Endothelial cell of umbilical vein (primary cell): ENCODE measurements at regions not wholly inside any gene's neighbourhood (a gene's known extent, or its start where the extent isn't known, plus 50 kb on each side); places are given as distances from the start of the nearest gene placed in this dataset.

Source experiments
- BruUV-seq: library from RNA; stranded (reverse); fragments of 400-500 nt; replicated peaks from 2 replicates; lab custom pipeline; 2021; lab: Mats Ljungman, UMichigan
- CTCF ChIA-PET: fragments of 300-600, 350-600 bp; sonication (Branson Sonifier 250); formaldehyde crosslinking; loops from one replicate; lab custom pipeline; 2021; ENCODE audit warnings: antibody characterized with exemption, inconsistent platforms; lab: Charles Lee
- POLR2A ChIA-PET: fragments of 300-600, 350-600 bp; sonication (Branson Sonifier 250); formaldehyde crosslinking; loops from one replicate; lab custom pipeline; 2021; ENCODE audit warnings: antibody characterized with exemption, inconsistent platforms; lab: Charles Lee
- DNase-seq: peaks from one replicate; pipeline ENCODE4 v3.0.0-alpha.2; 2011; ENCODE audit warnings: low read depth, low spot score
- FAIRE-seq: peaks from 2 replicates; lab custom pipeline; 2011; peaks lifted over from hg19 to GRCh38; lab: Jason Lieb, UNC
- H2AFZ ChIP-seq: 2 replicates; pipeline ENCODE4 v1.6.0; 2012; ENCODE audit warnings: low read depth, low read length, control low read depth, inconsistent platforms
- H3K27ac ChIP-seq: 2 replicates; pipeline ENCODE4 v1.5.1; 2011; ENCODE audit warnings: low read depth, mild to moderate bottlenecking, control low read depth, low read length, moderate library complexity; ENCODE audit not compliant: insufficient read depth
- H3K27me3 ChIP-seq, 2 experiments: 2 replicates each; pipeline versions ENCODE4 v1.6.0 to v1.6.1; 2011; ENCODE audit warnings: low read length in 2 of 2, mixed read lengths in 1 of 2; ENCODE audit not compliant: control insufficient read depth in 2 of 2, insufficient read depth in 2 of 2
- H3K36me3 ChIP-seq, 2 experiments: 2 replicates in 1 of 2; 3 replicates in 1 of 2; pipeline ENCODE4 v1.5.1; 2011; ENCODE audit warnings: low read length in 2 of 2, mild to moderate bottlenecking in 1 of 2, moderate library complexity in 1 of 2; ENCODE audit not compliant: control insufficient read depth in 2 of 2, insufficient read depth in 2 of 2; ENCODE audit errors: extremely low read depth in 1 of 2
- H3K4me1 ChIP-seq: 3 replicates; pipeline ENCODE4 v1.5.1; 2011; ENCODE audit warnings: mild to moderate bottlenecking, low read length; ENCODE audit not compliant: control insufficient read depth, insufficient read depth; ENCODE audit errors: extremely low read depth
- H3K4me2 ChIP-seq: 2 replicates; pipeline ENCODE4 v1.6.1; 2011; ENCODE audit warnings: low read length, control low read depth, mixed read lengths; ENCODE audit not compliant: insufficient read depth
- H3K4me3 ChIP-seq, 3 experiments: fragments of 200-600 bp in 1 of 3; sonication (generic), shearing (Covaris generic) in 1 of 3; replicated peaks in 1 of 3; 2 replicates each; pipeline ENCODE4 v1.5.1; 2011 to 2016; ENCODE audit warnings: control low read depth in 3 of 3, low read length in 3 of 3, mild to moderate bottlenecking in 2 of 3, inconsistent platforms in 1 of 3, low read depth in 1 of 3, moderate library complexity in 1 of 3; ENCODE audit not compliant: insufficient read depth in 1 of 3
- H3K79me2 ChIP-seq: 2 replicates; pipeline ENCODE4 v1.6.0; 2012; ENCODE audit warnings: low read length, inconsistent platforms; ENCODE audit not compliant: control insufficient read depth, insufficient read depth
- H3K9ac ChIP-seq: replicated peaks from 2 replicates; pipeline ENCODE3; 2011; ENCODE audit warnings: low read length, control low read depth; ENCODE audit not compliant: insufficient read depth; ENCODE audit errors: extremely low read depth
- H3K9me1 ChIP-seq: replicated peaks from 3 replicates; pipeline ENCODE4 v1.6.0; 2011; ENCODE audit warnings: mild to moderate bottlenecking, low read length; ENCODE audit not compliant: control insufficient read depth, insufficient read depth; ENCODE audit errors: extremely low read depth
- H3K9me3 ChIP-seq: replicated peaks from 2 replicates; pipeline ENCODE4 v1.5.1; 2012; ENCODE audit warnings: low read length, inconsistent platforms; ENCODE audit not compliant: control insufficient read depth, insufficient read depth
- H4K20me1 ChIP-seq: replicated peaks from 2 replicates; pipeline ENCODE3; 2011; ENCODE audit warnings: mild to moderate bottlenecking, low read length; ENCODE audit not compliant: control insufficient read depth, insufficient read depth; ENCODE audit errors: extremely low read depth
- EZH2 ChIP-seq: IDR thresholded peaks from 2 replicates; pipeline ENCODE4 v1.6.1; 2012; ENCODE audit warnings: borderline replicate concordance, low read depth, mild to moderate bottlenecking, moderate library complexity, low read length, inconsistent platforms; ENCODE audit not compliant: severe bottlenecking
- FOS ChIP-seq: IDR thresholded peaks from 2 replicates; pipeline ENCODE4 v1.6.1; 2011; ENCODE audit warnings: mild to moderate bottlenecking, low read length, moderate library complexity, borderline replicate concordance; ENCODE audit not compliant: insufficient read depth
- GATA2 ChIP-seq: IDR thresholded peaks from 2 replicates; pipeline ENCODE4 v1.7.0; 2011; ENCODE audit warnings: low read depth, mild to moderate bottlenecking, moderate library complexity, mixed read lengths, low read length; ENCODE audit not compliant: insufficient read length, insufficient read depth
- JUN ChIP-seq: IDR thresholded peaks from 2 replicates; pipeline ENCODE4 v1.6.1; 2011; ENCODE audit warnings: borderline replicate concordance, low read depth; ENCODE audit not compliant: insufficient read length, insufficient read depth
- MYC ChIP-seq: IDR thresholded peaks from one replicate; pipeline ENCODE4 v1.6.1; 2011; ENCODE audit warnings: mild to moderate bottlenecking, low read depth, low read length
- POLR2A ChIP-seq: IDR thresholded peaks from 2 replicates; pipeline ENCODE4 v1.6.1; 2012; ENCODE audit warnings: low read depth, mild to moderate bottlenecking, control low read depth, low read length
- POLR2AphosphoS5 ChIP-seq: IDR thresholded peaks from 2 replicates; pipeline ENCODE4 v1.6.1; 2012; ENCODE audit warnings: low read depth, mild to moderate bottlenecking, control low read depth, low read length, moderate library complexity; ENCODE audit not compliant: insufficient read depth
- dilution Hi-C: fragments of 300-500 bp; cut with MboI; formaldehyde crosslinking; loops from one replicate; pipeline ENCODE4 v1.15.0; 2019; ENCODE audit warnings: low sequenced_read_pairs; ENCODE audit not compliant: extremely low pct_ligation_motif_present
- intact Hi-C: fragments of 100-400 bp; cut with micrococcal nuclease; formaldehyde crosslinking; loops from one replicate; pipeline ENCODE4 v1.10.0; 2022
- TF ChIP-seq, protein P1 (sequence below), 2 donors: IDR thresholded peaks; 1 replicate in 1 of 2; 2 replicates in 1 of 2; pipeline ENCODE4 v1.5.1; 2011; ENCODE audit warnings: low read length in 2 of 2, mild to moderate bottlenecking in 2 of 2, moderate library complexity in 2 of 2, control low read depth in 1 of 2, inconsistent platforms in 1 of 2, low read depth in 1 of 2; ENCODE audit not compliant: insufficient read depth in 1 of 2; ENCODE audit errors: extremely low read depth in 1 of 2
- TF ChIP-seq, protein P2 (sequence below): IDR thresholded peaks from 2 replicates; pipeline ENCODE4 v1.6.1; 2011; ENCODE audit not compliant: insufficient read depth, insufficient read length

GRCh38 chr1:182279724-182280503, 111.7 kb downstream of the GLUL start:
- Histone ChIP-seq H3K9me3 (no peaks in the 10 kb centered on the region), H3K4me1 (no peaks in the 10 kb centered on the region), H3K79me2 (no peaks in the 10 kb centered on the region), H3K9me1 (no peaks in the 10 kb centered on the region), H2AFZ (no peak overlapping the region), H3K27ac (no peak overlapping the region), H3K36me3 (no peaks in the 10 kb centered on the region), H3K9ac (no peak overlapping the region), H3K4me2 (no peak overlapping the region), H3K4me3 (no peak overlapping the region), H3K27me3 (no peaks in the 10 kb centered on the region), H4K20me1 (no peaks in the 10 kb centered on the region)
- BruUV-seq: no TSS peak
- dilution Hi-C loops (no loop called here), intact Hi-C loops (no loop called here)
- ChIA-PET CTCF (interaction anchor here (1.2 kb wide), 1 partner anchor 31 kb away, joined by 3 read pairs; no protein-coding TSS in a partner anchor), POLR2A (no interaction called here)
- TF ChIP-seq GATA2 (no peak), FOS (no peak), EZH2 (no peak), POLR2AphosphoS5 (no peak), POLR2A (no peak), MYC (no peak), JUN (no peak)
- TF ChIP-seq, protein P1, sequence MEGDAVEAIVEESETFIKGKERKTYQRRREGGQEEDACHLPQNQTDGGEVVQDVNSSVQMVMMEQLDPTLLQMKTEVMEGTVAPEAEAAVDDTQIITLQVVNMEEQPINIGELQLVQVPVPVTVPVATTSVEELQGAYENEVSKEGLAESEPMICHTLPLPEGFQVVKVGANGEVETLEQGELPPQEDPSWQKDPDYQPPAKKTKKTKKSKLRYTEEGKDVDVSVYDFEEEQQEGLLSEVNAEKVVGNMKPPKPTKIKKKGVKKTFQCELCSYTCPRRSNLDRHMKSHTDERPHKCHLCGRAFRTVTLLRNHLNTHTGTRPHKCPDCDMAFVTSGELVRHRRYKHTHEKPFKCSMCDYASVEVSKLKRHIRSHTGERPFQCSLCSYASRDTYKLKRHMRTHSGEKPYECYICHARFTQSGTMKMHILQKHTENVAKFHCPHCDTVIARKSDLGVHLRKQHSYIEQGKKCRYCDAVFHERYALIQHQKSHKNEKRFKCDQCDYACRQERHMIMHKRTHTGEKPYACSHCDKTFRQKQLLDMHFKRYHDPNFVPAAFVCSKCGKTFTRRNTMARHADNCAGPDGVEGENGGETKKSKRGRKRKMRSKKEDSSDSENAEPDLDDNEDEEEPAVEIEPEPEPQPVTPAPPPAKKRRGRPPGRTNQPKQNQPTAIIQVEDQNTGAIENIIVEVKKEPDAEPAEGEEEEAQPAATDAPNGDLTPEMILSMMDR (IDR thresholded peaks at IDR 0.05; ENCODE audit: extremely low read depth in 1 of 2, insufficient read depth in 1 of 2, low read depth in 1 of 2, low read length in 2 of 2): no peak
- TF ChIP-seq, protein P2, sequence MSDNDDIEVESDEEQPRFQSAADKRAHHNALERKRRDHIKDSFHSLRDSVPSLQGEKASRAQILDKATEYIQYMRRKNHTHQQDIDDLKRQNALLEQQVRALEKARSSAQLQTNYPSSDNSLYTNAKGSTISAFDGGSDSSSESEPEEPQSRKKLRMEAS: no peak
- no peak for DNase-seq
- no peak for FAIRE-seq
